OCI-M1 (cell line): ENCODE measurements at regions not wholly inside any gene's neighbourhood (a gene's known extent, or its start where the extent isn't known, plus 50 kb on each side); places are given as distances from the start of the nearest gene placed in this dataset.

ENCODE experiments used
- DNase-seq: peaks from one replicate; lab custom pipeline; 2025; lab: John Stamatoyannopoulos, UW

DNA sequence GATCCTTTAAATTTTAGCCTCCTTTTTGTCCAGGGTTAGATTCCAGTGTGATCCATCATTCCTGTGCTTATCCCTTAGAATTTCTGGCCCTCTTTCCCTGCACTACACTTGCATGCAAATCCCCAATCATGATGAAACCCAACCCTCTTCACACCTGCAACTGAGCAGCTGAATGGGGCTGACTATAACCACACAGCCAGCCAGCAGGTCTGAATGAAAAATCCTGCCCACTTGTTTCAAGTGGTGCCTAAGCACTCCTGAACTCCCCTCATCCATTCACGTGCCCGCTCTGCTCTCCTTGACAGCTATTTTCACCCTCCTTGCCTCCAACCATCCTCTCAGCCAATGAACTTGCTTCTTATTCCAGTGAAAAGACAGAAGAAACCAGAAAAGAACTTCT is 80.5 kb upstream of the AFF3 start:
- no peak for DNase-seq

DNA sequence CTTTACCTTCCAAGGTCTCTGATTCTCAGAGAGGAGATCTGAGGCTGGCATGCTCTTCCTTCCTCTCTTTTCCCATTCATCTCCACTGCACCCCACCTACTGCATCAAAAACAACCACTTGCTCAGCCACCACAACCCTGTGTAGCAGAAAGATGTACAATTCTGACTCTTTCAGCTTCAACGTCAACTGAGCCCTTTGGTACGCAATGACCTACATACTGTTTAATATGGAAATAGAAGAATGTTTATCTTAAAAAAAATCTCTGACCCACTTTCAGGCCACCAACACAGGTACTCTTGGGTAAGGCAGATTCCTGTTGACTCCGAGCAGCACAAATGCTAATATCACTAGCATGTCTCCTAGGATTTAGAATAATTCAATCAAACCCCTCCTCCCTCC is 76.2 kb upstream of the AFF3 start:
- DNase-seq, result no peak

DNA sequence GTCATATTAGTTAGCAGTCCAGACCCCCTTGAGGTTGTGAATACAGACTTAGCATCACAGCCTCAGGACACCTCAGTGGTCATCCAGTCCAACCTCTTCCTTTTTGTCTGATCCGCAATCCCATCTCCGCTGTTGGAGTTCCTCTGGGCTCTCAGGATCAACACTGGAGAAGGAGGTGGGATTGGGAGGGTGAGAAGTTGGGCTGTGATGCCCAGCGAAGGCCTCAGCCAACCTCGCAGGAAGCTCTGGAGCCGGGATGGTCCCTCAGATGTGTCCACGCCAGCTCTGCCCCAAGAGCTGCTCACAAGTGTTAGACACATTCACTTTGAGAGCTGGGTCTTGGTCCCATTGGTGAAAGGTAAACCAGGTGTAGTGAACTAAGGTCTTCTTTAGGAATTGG is 74.9 kb upstream of the AFF3 start:
- DNase-seq, result no peak

DNA sequence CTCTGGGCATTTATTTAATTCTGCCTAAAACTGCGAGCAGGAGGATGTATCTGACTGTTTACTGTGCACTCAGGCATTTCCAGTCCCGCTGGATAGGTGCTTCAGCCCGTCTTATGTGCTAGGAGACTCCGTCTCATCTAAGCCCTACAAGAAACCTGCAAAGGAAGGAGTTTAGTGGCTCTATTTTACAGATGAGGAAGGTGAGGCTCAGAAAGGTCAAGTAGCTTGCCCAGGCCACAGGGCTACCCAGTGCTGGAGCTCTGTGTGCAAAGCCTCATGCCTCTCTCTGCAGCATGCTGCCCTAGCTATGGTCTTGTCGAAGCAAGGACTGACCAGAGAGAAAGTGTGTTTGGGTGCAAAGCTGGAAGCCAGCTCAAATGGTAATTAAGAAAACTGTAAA is 73.6 kb upstream of the AFF3 start:
- no peak for DNase-seq

DNA sequence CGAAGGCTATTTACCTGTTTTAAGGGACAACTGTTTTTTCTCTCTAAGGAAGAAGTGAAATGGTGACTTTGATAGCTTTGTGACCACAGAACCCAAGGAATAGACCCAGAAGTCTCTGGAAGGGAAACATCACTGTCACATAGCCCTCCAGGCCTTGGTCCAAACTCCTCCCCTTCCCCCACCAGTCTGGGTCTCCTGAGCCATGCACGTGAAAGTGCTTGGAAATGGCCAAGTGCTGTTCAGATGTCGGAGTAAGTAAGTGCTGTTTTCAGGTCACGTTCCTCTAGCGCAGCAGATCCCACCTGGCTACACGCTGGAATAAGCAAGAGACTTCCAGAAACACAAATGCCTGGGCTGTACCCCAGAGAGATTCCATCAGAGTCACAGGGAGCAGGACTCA is 73.0 kb upstream of the AFF3 start:
- DNase-seq, result no peak

DNA sequence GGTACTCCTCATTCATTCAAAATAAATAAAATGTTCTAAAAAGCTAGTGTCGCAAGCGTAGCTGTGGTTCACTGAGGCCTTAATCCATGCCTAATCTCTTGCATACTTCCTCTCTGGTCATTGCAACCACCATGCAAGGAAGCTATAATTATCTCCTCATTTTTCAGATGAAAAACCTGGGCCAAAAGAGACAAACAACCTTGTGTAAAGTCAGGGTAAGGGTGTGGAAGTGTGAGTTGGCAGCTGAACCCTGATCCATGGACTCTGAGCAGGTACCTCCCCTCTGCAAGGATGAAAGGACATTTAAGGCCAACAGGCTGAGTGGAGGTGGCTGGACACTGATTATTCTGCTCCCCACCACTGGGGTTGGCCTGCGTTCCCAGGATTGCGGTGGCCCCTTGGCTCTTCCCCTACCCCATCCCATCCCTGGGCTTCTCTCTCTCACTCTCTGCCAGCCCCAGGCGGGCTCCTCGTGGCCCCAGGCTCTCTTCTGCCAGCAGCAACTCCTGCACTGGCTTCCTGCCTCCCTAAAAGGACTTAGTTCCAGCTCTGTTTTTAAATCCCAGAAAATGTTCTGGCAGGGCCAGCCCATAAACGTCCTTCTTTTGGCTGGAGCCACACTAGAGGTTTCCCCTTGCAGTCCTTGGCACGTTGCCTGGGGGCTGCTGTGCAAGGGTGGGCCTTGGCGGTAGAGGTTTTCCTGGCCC is 72.0 kb upstream of the AFF3 start:
- peak; percentile 12 for DNase-seq

DNA sequence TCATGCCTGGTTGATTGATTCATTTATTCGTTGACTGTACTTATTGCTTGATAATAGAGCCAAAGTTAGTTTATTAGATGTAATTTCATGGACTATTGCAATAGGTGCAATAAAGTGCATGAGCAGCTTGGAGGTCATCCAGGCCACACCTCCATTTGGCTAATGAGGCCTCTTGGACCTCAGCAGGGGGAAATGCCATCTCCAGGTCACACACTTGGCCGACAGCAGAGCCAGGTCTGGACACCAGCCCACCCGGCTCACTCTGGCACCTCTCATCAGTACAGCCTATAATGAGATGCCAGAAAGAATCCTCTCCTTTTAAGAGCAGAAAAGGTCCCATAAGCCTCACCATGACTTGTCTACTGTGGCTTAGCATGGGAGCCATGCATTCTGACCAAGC is 71.2 kb upstream of the AFF3 start:
- no peak for DNase-seq

DNA sequence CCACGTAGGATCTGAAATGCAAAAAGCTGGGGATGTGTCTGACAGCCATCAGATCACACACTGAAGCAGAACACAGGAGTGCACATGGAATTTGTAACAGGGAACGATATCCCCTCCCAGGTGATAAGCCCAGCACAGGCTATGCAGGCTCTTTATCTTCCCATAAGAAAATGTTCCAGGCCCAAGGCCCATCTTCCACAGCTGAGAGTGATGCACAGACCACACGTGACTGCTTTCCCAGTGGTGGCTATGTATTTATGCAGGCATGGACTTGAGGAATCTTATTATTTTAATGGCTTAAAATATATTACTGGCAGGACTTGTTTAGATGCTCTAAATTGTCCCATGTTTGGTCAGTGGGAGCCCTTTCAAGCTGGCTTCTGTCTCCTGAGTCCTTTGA is 70.5 kb upstream of the AFF3 start:
- DNase-seq, result no peak

DNA sequence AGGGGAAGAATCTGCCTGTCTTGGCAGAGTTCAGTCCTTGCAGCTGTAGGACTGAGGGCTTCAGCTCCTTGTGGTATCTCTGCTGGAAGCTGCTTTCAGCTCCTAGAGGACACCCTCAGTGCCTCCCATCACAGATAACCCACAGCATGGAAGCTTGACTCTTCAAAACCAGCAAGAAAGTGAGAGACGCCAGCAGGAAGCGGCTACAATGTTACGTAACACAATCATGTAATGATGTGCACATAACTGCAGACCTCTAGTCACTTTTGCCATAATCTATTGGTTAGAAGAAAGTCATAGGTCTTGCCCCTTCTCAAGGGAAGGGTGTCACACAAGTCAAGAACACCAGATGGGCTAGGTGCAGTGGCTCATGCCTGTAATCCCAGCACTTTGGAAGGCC is 69.1 kb upstream of the AFF3 start:
- DNase-seq, result no peak

DNA sequence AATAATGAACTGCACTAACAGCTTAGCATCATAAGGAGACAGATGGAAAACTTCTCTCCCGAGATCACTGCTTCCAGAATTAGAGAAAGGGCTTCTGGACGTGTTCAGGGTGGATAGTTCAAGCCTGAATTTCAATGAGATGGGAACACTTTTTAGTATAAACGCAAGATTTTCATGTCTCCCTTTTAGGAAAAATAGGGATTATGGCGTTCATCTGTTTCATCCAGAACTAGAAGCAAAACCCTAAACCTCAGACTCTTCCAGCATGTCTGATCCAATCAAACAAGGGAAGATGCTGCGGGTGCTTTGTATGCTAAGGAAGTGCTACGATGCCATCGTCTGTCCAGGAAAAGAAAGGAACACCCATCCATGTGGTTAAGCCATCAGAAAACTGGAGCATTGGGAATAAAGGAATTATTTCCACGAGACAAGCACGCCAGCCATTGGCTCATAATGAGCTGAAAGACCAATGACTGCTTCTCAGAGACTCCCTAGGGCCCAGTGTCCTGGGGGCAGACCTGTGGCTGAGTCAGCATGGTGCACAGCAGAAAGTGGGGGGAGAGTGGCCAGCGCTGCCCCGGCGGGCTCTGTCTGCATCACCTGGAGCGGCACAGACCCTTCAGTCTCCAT is 65.9 kb upstream of the AFF3 start:
- no peak for DNase-seq

DNA sequence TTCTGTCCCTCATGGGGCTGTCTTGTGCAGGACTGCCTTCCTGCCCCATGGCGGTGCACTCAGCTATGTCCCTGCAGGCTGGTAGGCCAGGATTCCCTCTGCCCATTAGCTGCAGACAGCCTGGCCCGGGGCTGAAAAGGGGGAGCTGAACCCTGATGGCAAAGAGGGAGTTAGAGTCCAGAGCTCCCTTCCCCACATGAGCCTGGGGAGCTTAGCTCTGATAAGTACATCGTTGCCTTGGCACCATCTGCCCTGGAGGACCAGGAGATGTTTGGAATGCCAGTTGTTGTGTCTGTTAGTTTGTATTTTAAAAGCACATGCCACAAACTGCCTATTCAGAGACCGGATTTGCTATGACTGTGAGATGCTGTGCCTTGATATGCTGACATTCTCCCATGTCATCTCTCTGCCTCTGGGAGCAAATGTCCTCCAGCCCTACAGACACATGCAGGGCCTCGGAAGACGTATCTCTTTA is 65.1 kb upstream of the AFF3 start:
- DNase-seq, result no peak

DNA sequence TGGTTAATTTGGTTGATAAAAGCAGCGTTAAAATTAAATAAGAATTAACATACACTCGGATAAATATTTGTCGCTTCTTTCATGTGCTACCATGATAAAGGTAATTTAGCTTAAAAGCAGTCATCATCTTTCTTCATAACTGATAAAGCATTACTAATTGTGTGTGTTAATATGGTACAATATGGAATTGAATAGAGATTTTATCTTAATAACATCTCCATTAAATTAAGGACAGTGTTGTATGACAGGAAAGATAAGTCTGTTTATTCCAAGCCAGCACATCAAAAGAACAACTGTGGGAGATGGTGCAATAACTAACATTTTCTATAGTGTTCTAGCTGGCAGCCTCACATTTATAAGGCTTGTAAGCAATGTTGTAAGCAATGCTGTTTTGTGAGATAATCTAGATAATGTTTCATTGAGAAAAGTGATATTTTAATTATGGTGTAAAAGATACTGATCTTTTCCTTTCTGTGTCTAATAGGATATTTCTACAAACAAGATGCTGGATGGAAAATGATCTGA is 64.4 kb upstream of the AFF3 start:
- no peak for DNase-seq

DNA sequence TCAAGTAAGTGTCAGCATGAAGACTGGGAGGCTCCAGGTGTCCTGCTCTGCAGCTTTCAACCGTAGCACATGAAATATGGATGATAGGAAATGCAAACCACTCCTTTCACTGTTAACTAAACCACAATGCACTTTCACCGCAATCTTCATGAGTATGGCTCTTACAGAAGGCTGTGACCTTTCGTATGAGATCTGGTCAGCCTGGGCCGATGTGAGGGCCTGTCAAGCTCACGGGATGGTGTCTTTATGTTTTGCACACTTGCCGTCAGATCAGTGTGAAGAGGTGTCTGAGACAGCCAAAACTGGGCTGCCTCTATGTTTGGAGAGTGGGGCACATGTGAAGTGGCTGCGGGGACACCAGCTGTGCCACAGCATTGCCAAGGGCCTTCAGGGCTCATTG is 62.8 kb upstream of the AFF3 start:
- DNase-seq, result no peak

DNA sequence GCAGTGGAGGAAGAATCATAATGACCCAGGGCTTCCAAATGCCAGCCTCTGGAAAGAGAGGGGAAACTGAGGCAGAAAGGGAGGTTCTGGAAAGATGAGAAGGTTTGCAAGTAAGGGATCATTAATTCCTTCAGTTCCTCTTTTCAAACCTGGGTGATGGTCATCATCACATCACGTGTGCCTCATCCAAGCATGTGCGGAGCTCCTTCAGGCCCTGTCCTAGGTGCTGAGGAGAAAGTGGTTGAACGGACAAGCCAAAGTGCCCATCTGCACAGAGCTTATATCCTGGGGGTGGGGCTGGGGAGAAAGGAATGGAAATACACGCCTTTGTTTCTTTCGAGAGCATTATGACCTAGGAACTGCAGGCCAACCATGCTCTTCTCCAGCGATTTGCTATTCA is 60.2 kb upstream of the AFF3 start:
- no peak for DNase-seq

DNA sequence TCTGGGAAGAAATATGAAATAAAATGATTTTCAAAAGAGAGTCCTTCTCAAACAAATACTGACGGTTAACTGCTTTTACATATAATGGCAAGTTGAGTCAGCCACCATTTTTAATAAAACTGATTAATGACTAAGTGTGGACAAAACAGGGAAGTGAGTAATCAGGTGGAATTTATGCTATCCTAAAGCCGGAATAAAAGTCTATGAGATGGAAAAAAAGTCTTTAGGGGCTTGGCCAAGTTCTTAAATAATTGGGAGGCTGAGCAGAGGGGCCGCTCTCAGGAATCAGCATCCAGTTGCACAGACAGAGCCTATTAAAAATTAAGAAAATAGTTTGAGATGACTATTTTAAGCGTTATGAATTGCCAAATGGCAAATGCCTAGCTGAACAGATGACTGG is 58.6 kb upstream of the AFF3 start:
- no peak for DNase-seq

DNA sequence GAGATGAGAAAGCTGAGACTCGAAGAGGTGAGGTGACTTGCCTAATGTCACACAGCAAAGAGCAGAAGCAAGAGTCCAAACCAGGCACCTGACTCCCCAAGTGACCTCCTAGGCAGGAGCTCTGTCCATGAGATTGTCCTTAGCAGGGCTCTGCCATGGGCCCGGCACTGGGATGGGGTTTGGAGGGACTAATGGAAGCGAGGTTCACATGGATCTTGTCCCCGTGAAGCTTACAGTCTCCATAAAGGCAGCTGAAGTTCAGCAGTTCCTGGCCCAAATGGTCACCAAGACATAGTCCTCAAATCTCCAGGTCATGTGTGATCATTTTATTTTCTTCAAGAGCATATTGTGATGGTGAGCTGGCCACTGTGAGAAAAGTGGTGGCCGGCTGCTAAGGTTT is 57.0 kb upstream of the AFF3 start:
- DNase-seq, result no peak

DNA sequence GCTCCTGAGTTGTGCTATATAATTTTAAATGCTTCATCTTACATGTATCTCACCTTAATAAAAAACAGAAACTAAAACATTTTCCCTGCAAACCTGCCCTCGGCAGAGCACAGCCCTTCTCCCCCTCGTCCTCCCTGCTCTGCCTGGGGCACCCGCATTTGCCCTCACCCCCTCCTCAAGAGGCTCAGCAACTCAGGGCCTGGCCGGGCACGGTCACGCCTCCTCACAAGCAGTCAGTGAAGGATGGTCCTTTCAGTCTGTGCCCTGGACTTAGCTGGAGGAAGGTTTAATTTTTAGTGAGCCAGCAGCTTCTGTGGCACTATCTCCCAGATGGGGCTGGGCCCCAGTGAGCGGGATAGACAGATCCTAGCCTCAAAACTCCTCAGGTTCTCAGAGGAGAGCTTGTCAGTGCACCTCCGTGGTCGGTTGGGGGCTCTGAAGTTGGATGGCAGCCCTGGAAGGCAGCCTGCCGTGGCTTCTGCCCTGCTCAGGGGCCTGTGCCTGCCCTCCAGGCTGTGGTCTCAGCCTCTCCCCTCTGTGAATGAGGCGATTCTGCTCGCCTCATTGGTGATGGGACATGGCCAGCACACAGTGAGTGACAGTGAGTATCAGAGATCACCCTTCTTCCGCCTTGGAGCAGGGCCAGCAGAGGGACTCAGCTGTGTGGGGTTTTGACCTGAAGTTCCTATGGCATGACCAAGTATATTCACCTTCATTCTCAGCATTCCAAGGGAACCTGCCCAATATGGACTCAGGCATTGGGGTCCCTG is 56.3 kb upstream of the AFF3 start:
- DNase-seq, result no peak

DNA sequence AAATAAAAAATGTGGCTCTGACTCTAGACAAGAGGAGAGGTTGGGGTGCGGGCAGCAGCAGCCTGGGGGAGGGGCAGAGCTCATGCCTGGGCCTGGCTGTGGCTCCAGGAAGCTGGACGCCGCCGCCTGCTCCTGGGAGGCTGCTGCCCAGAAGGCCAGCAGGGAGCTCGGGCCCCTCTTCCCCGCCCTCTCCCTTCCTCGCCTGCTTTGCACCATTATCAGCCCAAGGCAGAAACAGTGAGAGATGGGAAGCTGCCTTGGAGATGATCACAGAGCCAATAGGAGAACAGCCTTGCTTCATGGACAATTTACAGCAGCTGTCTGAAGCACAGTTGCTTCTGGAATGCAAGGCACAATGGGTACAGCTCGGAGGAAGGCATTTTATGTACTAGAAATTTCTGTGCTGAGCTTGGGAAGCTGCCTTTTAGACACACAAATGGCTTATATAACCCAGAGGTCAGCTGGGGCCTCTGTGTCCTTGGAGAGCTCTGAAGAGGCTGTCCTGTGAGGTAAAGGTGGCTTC is 55.3 kb upstream of the AFF3 start:
- peak; percentile 0 for DNase-seq

DNA sequence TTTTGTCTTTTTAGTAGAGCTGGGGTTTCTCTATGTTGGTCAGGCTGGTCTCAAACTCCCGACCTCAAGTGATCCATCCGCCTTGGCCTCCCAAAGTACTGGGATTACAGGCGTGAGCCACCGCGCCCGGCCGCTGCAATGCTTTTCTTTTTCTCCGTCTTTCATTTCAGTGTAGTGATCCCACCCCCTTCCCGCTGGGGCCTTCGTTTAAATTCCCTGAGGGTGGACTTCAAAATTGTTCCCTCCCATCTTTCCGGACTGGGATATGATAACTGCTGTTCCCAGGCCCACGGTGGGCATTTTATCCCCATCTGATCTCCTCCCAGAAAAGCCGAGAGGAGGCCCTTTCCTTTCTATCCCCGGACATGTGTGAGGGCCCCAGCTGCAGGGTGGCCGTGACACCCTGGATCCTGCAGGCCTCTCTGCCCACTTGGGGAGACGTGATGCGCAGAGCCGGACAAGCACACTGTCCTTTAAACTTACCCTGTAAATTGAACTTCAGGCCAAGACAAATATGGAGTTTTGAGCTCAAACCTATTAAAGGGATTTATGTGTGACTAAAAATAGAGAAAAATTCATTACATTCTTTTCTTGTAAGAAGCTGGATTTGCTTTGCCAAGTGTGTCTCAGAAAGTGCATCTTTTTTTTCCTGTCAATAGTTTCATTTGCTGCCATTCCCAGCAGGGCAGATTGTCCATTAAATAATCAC is 54.5 kb upstream of the AFF3 start:
- DNase-seq, result no peak

DNA sequence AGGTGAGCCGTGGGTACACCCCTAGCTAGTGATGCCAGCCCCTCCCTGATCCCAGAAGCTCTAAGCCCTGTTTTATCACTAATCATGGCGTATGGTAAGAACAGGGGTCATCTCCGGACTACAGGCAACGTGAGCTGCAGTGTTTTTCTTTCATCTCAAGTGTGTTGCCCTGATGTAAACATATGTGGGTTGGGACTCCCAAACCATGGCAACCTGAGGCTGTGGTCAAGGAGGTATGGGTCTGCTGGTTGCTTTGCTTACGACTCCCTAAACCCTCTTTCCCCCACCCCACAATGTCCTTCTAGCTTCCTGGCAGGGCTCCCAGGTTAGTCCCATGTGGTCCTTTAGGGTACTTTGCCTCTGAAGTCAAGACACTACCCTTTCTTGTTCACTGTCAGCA is 53.6 kb upstream of the AFF3 start:
- DNase-seq, result no peak

DNA sequence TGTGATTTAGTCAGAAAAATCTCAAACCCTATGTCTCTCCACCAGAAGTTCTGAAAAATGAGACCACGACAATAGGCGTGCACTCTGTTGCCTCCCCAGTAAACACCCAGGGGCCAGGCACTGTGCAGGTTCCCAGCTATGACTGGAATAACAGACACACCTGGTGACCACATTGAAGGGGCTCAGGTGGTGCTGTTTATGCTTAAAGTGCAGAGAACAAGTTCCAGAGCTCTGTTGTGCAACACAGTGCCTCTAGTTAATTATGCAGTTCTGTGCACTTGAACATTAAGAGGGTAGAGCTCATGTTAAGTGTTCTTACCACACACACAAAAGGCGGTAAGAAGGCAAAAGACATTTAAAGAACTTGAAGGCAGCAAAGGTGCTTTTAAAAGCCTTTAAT is 52.6 kb upstream of the AFF3 start:
- DNase-seq, result no peak

DNA sequence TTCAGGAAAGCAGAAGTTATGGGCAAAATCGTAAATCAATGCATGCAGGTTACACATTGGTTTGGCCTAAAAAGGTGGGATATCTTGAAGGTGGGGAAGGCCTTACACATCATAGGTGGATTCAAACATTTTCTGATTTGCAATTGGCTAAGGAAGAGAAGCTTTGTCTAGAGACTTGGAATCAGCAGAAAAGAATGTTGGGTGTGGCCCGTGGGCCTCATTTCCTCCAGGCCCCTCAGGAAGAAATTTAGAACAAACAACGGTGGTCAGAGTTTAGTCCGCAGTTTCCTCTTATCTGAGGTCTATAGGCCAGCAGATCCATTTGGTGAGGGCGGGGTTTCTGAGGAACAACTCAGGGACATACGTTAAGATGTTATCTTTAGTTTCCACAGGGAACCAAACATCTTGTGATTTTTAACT is 50.9 kb upstream of the AFF3 start:
- DNase-seq, result peak; percentile 14
